ENCODE measurements at regions not wholly inside any gene's neighbourhood (a gene's known extent, or its start where the extent isn't known, plus 50 kb on each side); places are given as distances from the start of the nearest gene placed in this dataset.

- ATAC-seq, result no peak
- Histone ChIP-seq H3K9me3 (no peaks in the 10 kb centered on the region), H3K27ac (no peak overlapping the region), H3K4me1 (no peaks in the 10 kb centered on the region), H3K27me3 (no peaks in the 10 kb centered on the region), H3K36me3 (no peaks in the 10 kb centered on the region), H3K4me3 (no peak overlapping the region)
- no peak for DNase-seq
- intact Hi-C loops (cut with DNase I; ENCODE audit: low total_unique reads) (no loop called here), in situ Hi-C loops (cut with MboI; ENCODE audit: low sequenced_read_pairs in 4 of 4) (no loop called here)
- TF ChIP-seq CTCF (IDR thresholded peaks at IDR 0.05 in 4 of 5, conservative IDR thresholded peaks at IDR 0.05 in 1 of 5), result no peak
- TF ChIP-seq POLR2A (IDR thresholded peaks at IDR 0.05), result no peak
Measured at GRCh38 chr2:118363604-118364003, 275.3 kb downstream of the INSIG2 start.

GRCh38 chr2:118356051-118356450 is 267.8 kb downstream of the INSIG2 start:
- Histone ChIP-seq H3K27me3 (peaks cover 0 to 5% (median 0%) of the 10 kb centered on the region in 3 donors), H3K4me1 (no peaks in the 10 kb centered on the region), H3K27ac (no peak overlapping the region), H3K36me3 (no peaks in the 10 kb centered on the region), H3K9me3 (no peaks in the 10 kb centered on the region), H3K4me3 (no peak overlapping the region)
- in situ Hi-C loops (cut with MboI; ENCODE audit: low sequenced_read_pairs in 4 of 4) (no loop called here), intact Hi-C loops (cut with DNase I; ENCODE audit: low total_unique reads) (no loop called here)
- TF ChIP-seq CTCF (IDR thresholded peaks at IDR 0.05 in 4 of 5, conservative IDR thresholded peaks at IDR 0.05 in 1 of 5), result no peak
- TF ChIP-seq POLR2A (IDR thresholded peaks at IDR 0.05), result no peak
- DNase-seq (no peak), ATAC-seq (no peak)

- no peak for ATAC-seq
- intact Hi-C loops (cut with DNase I; ENCODE audit: low total_unique reads) (no loop called here), in situ Hi-C loops (cut with MboI; ENCODE audit: low sequenced_read_pairs in 4 of 4) (no loop called here)
- H3K27me3 ChIP-seq, result no peaks in the 10 kb centered on the region
- no peak overlapping the region for H3K27ac ChIP-seq
- DNase-seq, result no peak
- TF ChIP-seq POLR2A (IDR thresholded peaks at IDR 0.05) (no peak), CTCF (IDR thresholded peaks at IDR 0.05 in 4 of 5, conservative IDR thresholded peaks at IDR 0.05 in 1 of 5) (no peak)
- no peak overlapping the region for H3K4me3 ChIP-seq
- no peaks in the 10 kb centered on the region for H3K9me3 ChIP-seq
- H3K4me1 ChIP-seq, result no peaks in the 10 kb centered on the region
- H3K36me3 ChIP-seq, result no peaks in the 10 kb centered on the region
Measured at GRCh38 chr2:118351796-118352195, 263.5 kb downstream of the INSIG2 start.

- Histone ChIP-seq H3K4me1 (no peaks in the 10 kb centered on the region), H3K27me3 (no peaks in the 10 kb centered on the region), H3K4me3 (no peak overlapping the region), H3K36me3 (no peaks in the 10 kb centered on the region), H3K27ac (no peak overlapping the region), H3K9me3 (no peaks in the 10 kb centered on the region)
- ATAC-seq (no peak), DNase-seq (no peak)
- intact Hi-C loops (cut with DNase I; ENCODE audit: low total_unique reads), result no loop called here
- no peak for TF ChIP-seq CTCF (IDR thresholded peaks at IDR 0.05 in 4 of 5, conservative IDR thresholded peaks at IDR 0.05 in 1 of 5)
- TF ChIP-seq POLR2A (IDR thresholded peaks at IDR 0.05), result no peak
- in situ Hi-C loops (cut with MboI; ENCODE audit: low sequenced_read_pairs in 4 of 4), result no loop called here
Measured at GRCh38 chr2:118350621-118351020, 262.4 kb downstream of the INSIG2 start.

- TF ChIP-seq CTCF (IDR thresholded peaks at IDR 0.05 in 4 of 5, conservative IDR thresholded peaks at IDR 0.05 in 1 of 5) (no peak), POLR2A (IDR thresholded peaks at IDR 0.05) (no peak)
Measured at GRCh38 chr2:118349365-118349764, 261.1 kb downstream of the INSIG2 start.

More at GRCh38 chr2:118349365-118349764, 261.1 kb downstream of the INSIG2 start:
- DNase-seq (no peak), ATAC-seq (no peak)
- Histone ChIP-seq H3K4me3 (no peak overlapping the region), H3K4me1 (no peaks in the 10 kb centered on the region), H3K27me3 (no peaks in the 10 kb centered on the region), H3K27ac (no peak overlapping the region), H3K36me3 (no peaks in the 10 kb centered on the region), H3K9me3 (no peaks in the 10 kb centered on the region)
- in situ Hi-C loops (cut with MboI; ENCODE audit: low sequenced_read_pairs in 4 of 4) (no loop called here), intact Hi-C loops (cut with DNase I; ENCODE audit: low total_unique reads) (no loop called here)
